K562 (cell line): ENCODE measurements at regions not wholly inside any gene's neighbourhood (a gene's known extent, or its start where the extent isn't known, plus 50 kb on each side); places are given as distances from the start of the nearest gene placed in this dataset.

Experiments
- ELF4 ChIP-seq: fragments of 450-650 bp; formaldehyde crosslinking; IDR thresholded peaks from 2 replicates; pipeline ENCODE4 v1.4.0; 2022; ENCODE audit warnings: missing genetic modification characterization
- FOS ChIP-seq: IDR thresholded peaks from 3 replicates; pipeline ENCODE4 v1.6.1; 2011; ENCODE audit not compliant: insufficient read length; ENCODE audit errors: extremely low read depth
- GABPA ChIP-seq: fragments of 200-800 bp; sonication (Bioruptor generic); conservative IDR thresholded peaks from 2 replicates; pipeline ENCODE4 v1.6.1; 2016; ENCODE audit warnings: low read depth, missing genetic modification characterization, missing compliant biosample characterization
- HIVEP1 ChIP-seq: fragments of 250-450 bp; sonication (Bioruptor Pico); IDR thresholded peaks from 2 replicates; pipeline ENCODE4 v1.4.0; 2020; ENCODE audit warnings: mild to moderate bottlenecking
- KAT7 ChIP-seq: sonication (generic); formaldehyde crosslinking; IDR thresholded peaks from 2 replicates; pipeline ENCODE4 v1.8.0; 2022; ENCODE audit warnings: missing genetic modification reagents, mild to moderate bottlenecking, borderline replicate concordance
- POLR2A ChIP-seq: fragments of 450-650 bp; conservative IDR thresholded peaks from 2 replicates; pipeline ENCODE4 v1.6.1; 2016
- POLR2AphosphoS5 ChIP-seq: IDR thresholded peaks from 2 replicates; pipeline ENCODE4 v1.6.1; 2011; ENCODE audit warnings: mild to moderate bottlenecking, low read depth, low read length, moderate library complexity; ENCODE audit not compliant: control insufficient read depth, insufficient read depth
- TCF7 ChIP-seq: sonication (generic); IDR thresholded peaks from 2 replicates; pipeline ENCODE4 v1.6.1; 2016; ENCODE audit warnings: antibody characterized with exemption, borderline replicate concordance
- ZKSCAN1 ChIP-seq: fragments of 150-350 bp; IDR thresholded peaks from 2 replicates; pipeline ENCODE4 v1.6.1; 2016; ENCODE audit warnings: low read depth, low read length
- ZNF224 ChIP-seq: sonication (generic); formaldehyde crosslinking; IDR thresholded peaks from 2 replicates; pipeline ENCODE4 v1.8.0; 2022; ENCODE audit warnings: mild to moderate bottlenecking, missing genetic modification reagents

- no peak for TF ChIP-seq POLR2AphosphoS5
- no peak for TF ChIP-seq KAT7
- TF ChIP-seq ELF4 = no peak
- TF ChIP-seq HIVEP1 = no peak
- TF ChIP-seq GABPA = no peak
- no peak for TF ChIP-seq ZKSCAN1
- TF ChIP-seq FOS = no peak
- TF ChIP-seq POLR2A = no peak
- TF ChIP-seq TCF7 = no peak
- TF ChIP-seq ZNF224 (CRISPR knock-in tag) = no peak
Observed at GRCh38 chr11:130761560-130762220, 154.6 kb downstream of the SNX19 start.
